HEK293 (cell line): ENCODE measurements at regions not wholly inside any gene's neighbourhood (a gene's known extent, or its start where the extent isn't known, plus 50 kb on each side); places are given as distances from the start of the nearest gene placed in this dataset.

Source experiments
- CTCF ChIA-PET: fragments of 350-600 bp; formaldehyde crosslinking; extraction: SDS; loops from one replicate; lab custom pipeline; 2021; ENCODE audit warnings: antibody characterized with exemption; lab: Yijun Ruan, JAX
- POLR2A ChIA-PET: fragments of 300-600 bp; formaldehyde crosslinking; extraction: SDS; loops from one replicate; lab custom pipeline; 2020; ENCODE audit warnings: antibody characterized with exemption, inconsistent platforms; lab: Yijun Ruan, JAX
- H3K27ac ChIP-seq: fragments of 200-500 bp; sonication (Bioruptor generic); 2 replicates; pipeline ENCODE4 v1.5.1; 2014; ENCODE audit warnings: low read depth, low read length, control low read depth, inconsistent platforms; ENCODE audit errors: extremely low read depth
- H3K36me3 ChIP-seq, 2 experiments: fragments of 200-500 bp in 1 of 2; sonication (Bioruptor generic) in 1 of 2; 1 replicate in 1 of 2; 2 replicates in 1 of 2; pipeline ENCODE4 v1.5.1; 2014 to 2017; ENCODE audit warnings: inconsistent platforms in 2 of 2, low read length in 2 of 2; ENCODE audit not compliant: control insufficient read depth in 2 of 2, insufficient read depth in 1 of 2
- H3K4me1 ChIP-seq: fragments of 200-500 bp; sonication (Bioruptor generic); 2 replicates; pipeline ENCODE4 v1.5.1; 2014; ENCODE audit warnings: mild to moderate bottlenecking, low read length, inconsistent platforms; ENCODE audit not compliant: control insufficient read depth, insufficient read depth
- H3K4me3 ChIP-seq: 2 replicates; pipeline ENCODE4 v1.5.1; 2011; ENCODE audit warnings: low read depth, mild to moderate bottlenecking, control low read depth, low read length, moderate library complexity
- H3K9me3 ChIP-seq: fragments of 200-500 bp; sonication (Bioruptor generic); 2 replicates; pipeline ENCODE4 v1.5.1; 2014; ENCODE audit warnings: low read depth, low read length, inconsistent platforms; ENCODE audit not compliant: control insufficient read depth, insufficient read depth
- KLF10 ChIP-seq: fragments of 450-650 bp; IDR thresholded peaks from 2 replicates; pipeline ENCODE4 v1.5.1; 2018; ENCODE audit warnings: missing biosample characterization, mild to moderate bottlenecking, missing genetic modification characterization
- OVOL3 ChIP-seq: fragments of 450-650 bp; formaldehyde crosslinking; IDR thresholded peaks from 2 replicates; pipeline ENCODE4 v1.5.1; 2016; ENCODE audit warnings: missing biosample characterization, missing genetic modification characterization
- TSHZ1 ChIP-seq: fragments of 450-650 bp; formaldehyde crosslinking; IDR thresholded peaks from 2 replicates; pipeline ENCODE4 v1.5.1; 2016; ENCODE audit warnings: missing biosample characterization, missing genetic modification characterization, borderline replicate concordance
- ZFP41 ChIP-seq: fragments of 450-650 bp; formaldehyde crosslinking; IDR thresholded peaks from 2 replicates; pipeline ENCODE4 v1.5.1; 2016; ENCODE audit warnings: missing biosample characterization, missing genetic modification characterization, borderline replicate concordance
- ZNF121 ChIP-seq: fragments of 450-650 bp; formaldehyde crosslinking; IDR thresholded peaks from 2 replicates; pipeline ENCODE4 v1.5.1; 2016; ENCODE audit warnings: missing biosample characterization, missing genetic modification characterization
- ZNF16 ChIP-seq: fragments of 450-650 bp; formaldehyde crosslinking; IDR thresholded peaks from 2 replicates; pipeline ENCODE4 v1.5.1; 2016; ENCODE audit warnings: low read depth, missing biosample characterization, missing genetic modification characterization
- ZNF18 ChIP-seq: fragments of 450-650 bp; formaldehyde crosslinking; IDR thresholded peaks from 2 replicates; pipeline ENCODE4 v1.5.1; 2016; ENCODE audit warnings: missing biosample characterization, missing genetic modification characterization
- ZNF354C ChIP-seq: fragments of 450-650 bp; formaldehyde crosslinking; IDR thresholded peaks from 2 replicates; pipeline ENCODE4 v1.5.1; 2016; ENCODE audit warnings: missing biosample characterization, missing genetic modification characterization, low read depth, borderline replicate concordance
- ZNF518A ChIP-seq: fragments of 450-650 bp; formaldehyde crosslinking; conservative IDR thresholded peaks from 2 replicates; pipeline ENCODE4 v1.5.1; 2016; ENCODE audit warnings: low read depth, missing biosample characterization, missing genetic modification characterization
- ZNF580 ChIP-seq: fragments of 450-650 bp; formaldehyde crosslinking; IDR thresholded peaks from 2 replicates; pipeline ENCODE4 v1.5.1; 2016; ENCODE audit warnings: missing biosample characterization, missing genetic modification characterization
- ZNF610 ChIP-seq: fragments of 450-650 bp; formaldehyde crosslinking; IDR thresholded peaks from 2 replicates; pipeline ENCODE4 v1.5.1; 2016; ENCODE audit warnings: missing biosample characterization, missing genetic modification characterization, borderline replicate concordance
- ZNF692 ChIP-seq: fragments of 450-650 bp; formaldehyde crosslinking; IDR thresholded peaks from 2 replicates; pipeline ENCODE4 v1.5.1; 2016; ENCODE audit warnings: missing biosample characterization, missing genetic modification characterization
- ZXDB ChIP-seq: fragments of 450-650 bp; formaldehyde crosslinking; IDR thresholded peaks from 2 replicates; pipeline ENCODE4 v1.5.1; 2016; ENCODE audit warnings: missing biosample characterization, missing genetic modification characterization

GRCh38 chr2:236317938-236318396 lies 53.8 kb upstream of the ASB18 start:
- no peak for TF ChIP-seq ZFP41 (tag by site-specific recombination)
- TF ChIP-seq ZNF354C (tag by site-specific recombination) = no peak
- TF ChIP-seq ZNF121 (tag by site-specific recombination) = no peak
- TF ChIP-seq ZNF610 (tag by site-specific recombination) = no peak
- TF ChIP-seq ZNF580 (tag by site-specific recombination) = no peak
- TF ChIP-seq ZXDB (tag by site-specific recombination) = no peak
- TF ChIP-seq ZNF692 (tag by site-specific recombination) = no peak
- no peak for TF ChIP-seq ZNF18
- TF ChIP-seq ZNF518A (tag by site-specific recombination) = no peak
- no peak for TF ChIP-seq ZNF16 (tag by site-specific recombination)
- no peak for TF ChIP-seq OVOL3
- no peak for TF ChIP-seq TSHZ1
- TF ChIP-seq KLF10 (tag by site-specific recombination) = no peak
- TF ChIP-seq, all 188 proteins: peak for 0
- Histone ChIP-seq H3K9me3 (no peaks in the 10 kb centered on the region), H3K4me1 (no peaks in the 10 kb centered on the region), H3K36me3 (no peaks in the 10 kb centered on the region), H3K4me3 (no peak overlapping the region), H3K27ac (no peak overlapping the region)
- ChIA-PET POLR2A (interaction anchor here (1.3 kb wide), 1 partner anchor 767 kb away, joined by 3 read pairs; the partner anchor contains the start of gene COPS8), CTCF (interaction anchor here (4.0 kb wide), 1 partner anchor 8 kb away, joined by 19 read pairs; no protein-coding TSS in a partner anchor)
